ENCODE measurements at regions not wholly inside any gene's neighbourhood (a gene's known extent, or its start where the extent isn't known, plus 50 kb on each side); places are given as distances from the start of the nearest gene placed in this dataset.

GRCh38 chr3:127108796-127109195 is 84.1 kb upstream of the PRR23E start:
- no peak for TF ChIP-seq CTCF (conservative IDR thresholded peaks at IDR 0.05)

More at GRCh38 chr3:127108796-127109195, 84.1 kb upstream of the PRR23E start:
- H3K79me1 ChIP-seq (ENCODE audit: insufficient read depth, low read depth, low read length, poor library complexity, severe bottlenecking) = no peaks in the 10 kb centered on the region
- H4K91ac ChIP-seq (ENCODE audit: insufficient read length, low read depth, low read length) = no peak overlapping the region
- no peak overlapping the region for H3K27ac ChIP-seq (ENCODE audit: insufficient read length, low read depth, low read length)
- H3T11ph ChIP-seq (ENCODE audit: low read length) = no peak overlapping the region
- no peaks in the 10 kb centered on the region for H3K27me3 ChIP-seq (ENCODE audit: insufficient read depth, low read length)
- H2BK120ac ChIP-seq (ENCODE audit: low read depth, low read length, poor library complexity, severe bottlenecking) = no peak overlapping the region
- H4K20me1 ChIP-seq (ENCODE audit: control insufficient read depth, insufficient read depth, insufficient read length) = no peaks in the 10 kb centered on the region
- no peak overlapping the region for H3K56ac ChIP-seq (ENCODE audit: insufficient read length, low read depth, low read length)
- Mint-ChIP-seq H3K36me3 (ENCODE audit: insufficient read depth in 1 of 3, low read depth in 3 of 3) (peaks cover 11 to 30% (median 11%) of the 10 kb centered on the region in 3 experiments), H3K27ac (no peak overlapping the region), H3K9me3 (peaks cover 17 to 24% of the 10 kb centered on the region in 2 experiments), H3K4me1 (peaks cover 30 to 42% of the 10 kb centered on the region in 2 experiments), H3K27me3 (ENCODE audit: low read depth) (peaks cover 10% of the 10 kb centered on the region), H3K4me3 (no peak overlapping the region)
- H2BK15ac ChIP-seq (ENCODE audit: low read depth, low read length) = no peak overlapping the region
- no peak overlapping the region for H2AK5ac ChIP-seq (ENCODE audit: insufficient read length, low read length)
- peaks cover 10% of the 10 kb centered on the region for H3K9me3 ChIP-seq (ENCODE audit: control insufficient read depth, low read depth, low read length)
- H3K4me2 ChIP-seq (ENCODE audit: insufficient read depth, insufficient read length, low read length) = no peak overlapping the region
- H3K18ac ChIP-seq (ENCODE audit: insufficient read length, low read depth, low read length) = no peak overlapping the region
- H3K23ac ChIP-seq (ENCODE audit: insufficient read length, low read depth, low read length) = no peak overlapping the region
- no CpG with 5 or more reads among the region's 1 CpG for WGBS (ENCODE audit: extremely low coverage, insufficient read length, low lambda C conversion rate)
- no peak overlapping the region for H2BK12ac ChIP-seq (ENCODE audit: insufficient read length, low read depth, low read length)
- H3K14ac ChIP-seq (ENCODE audit: insufficient read depth, low read length) = no peak overlapping the region
- H2BK5ac ChIP-seq (ENCODE audit: insufficient read length, low read length) = no peak overlapping the region
- H3K4ac ChIP-seq (ENCODE audit: low read depth, low read length) = no peak overlapping the region
- H3K9ac ChIP-seq (ENCODE audit: extremely low read depth, insufficient read length, low read length) = no peak overlapping the region
- H3K23me2 ChIP-seq (ENCODE audit: insufficient read length, low read depth, low read length, poor library complexity, severe bottlenecking) = no peaks in the 10 kb centered on the region
- no peaks in the 10 kb centered on the region for H3K4me1 ChIP-seq (ENCODE audit: insufficient read depth, low read length)
- H4K5ac ChIP-seq (ENCODE audit: insufficient read length, low read depth, low read length) = no peak overlapping the region
- no peak overlapping the region for H2BK20ac ChIP-seq (ENCODE audit: low read depth, low read length, poor library complexity, severe bottlenecking)
- no peaks in the 10 kb centered on the region for H3K79me2 ChIP-seq (ENCODE audit: insufficient read depth, low read length)
- H2AFZ ChIP-seq (ENCODE audit: low read length) = no peak overlapping the region
- H4K8ac ChIP-seq (replicated peaks; ENCODE audit: insufficient read length, low read depth, low read length) = no peak overlapping the region
- no peak for DNase-seq

All from H9 (cell line).